ENCODE measurements at regions not wholly inside any gene's neighbourhood (a gene's known extent, or its start where the extent isn't known, plus 50 kb on each side); places are given as distances from the start of the nearest gene placed in this dataset.

DNA sequence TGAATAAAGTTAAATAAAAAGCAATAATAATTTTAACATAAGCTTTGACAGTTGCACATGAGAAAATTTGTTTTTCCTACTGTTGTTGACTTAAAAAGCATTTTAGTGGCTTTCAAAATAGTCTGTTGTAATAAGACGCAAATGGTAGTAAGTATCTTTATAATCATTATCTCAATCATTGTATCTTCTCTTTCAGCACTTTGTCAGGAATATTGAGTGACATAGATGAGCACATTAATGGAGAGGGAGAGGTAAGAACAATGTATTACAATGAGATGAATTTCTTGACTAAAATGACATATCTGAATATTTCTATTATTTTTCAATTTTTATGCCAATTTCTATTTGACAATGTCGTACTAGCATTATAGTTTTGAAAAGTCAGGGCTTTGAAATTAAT is 193.9 kb upstream of the MRPS30 start:
- TF ChIP-seq, protein P1, sequence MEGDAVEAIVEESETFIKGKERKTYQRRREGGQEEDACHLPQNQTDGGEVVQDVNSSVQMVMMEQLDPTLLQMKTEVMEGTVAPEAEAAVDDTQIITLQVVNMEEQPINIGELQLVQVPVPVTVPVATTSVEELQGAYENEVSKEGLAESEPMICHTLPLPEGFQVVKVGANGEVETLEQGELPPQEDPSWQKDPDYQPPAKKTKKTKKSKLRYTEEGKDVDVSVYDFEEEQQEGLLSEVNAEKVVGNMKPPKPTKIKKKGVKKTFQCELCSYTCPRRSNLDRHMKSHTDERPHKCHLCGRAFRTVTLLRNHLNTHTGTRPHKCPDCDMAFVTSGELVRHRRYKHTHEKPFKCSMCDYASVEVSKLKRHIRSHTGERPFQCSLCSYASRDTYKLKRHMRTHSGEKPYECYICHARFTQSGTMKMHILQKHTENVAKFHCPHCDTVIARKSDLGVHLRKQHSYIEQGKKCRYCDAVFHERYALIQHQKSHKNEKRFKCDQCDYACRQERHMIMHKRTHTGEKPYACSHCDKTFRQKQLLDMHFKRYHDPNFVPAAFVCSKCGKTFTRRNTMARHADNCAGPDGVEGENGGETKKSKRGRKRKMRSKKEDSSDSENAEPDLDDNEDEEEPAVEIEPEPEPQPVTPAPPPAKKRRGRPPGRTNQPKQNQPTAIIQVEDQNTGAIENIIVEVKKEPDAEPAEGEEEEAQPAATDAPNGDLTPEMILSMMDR (IDR thresholded peaks at IDR 0.05) = no peak
- TF ChIP-seq POLR2A (IDR thresholded peaks at IDR 0.05) (no peak), EP300 (IDR thresholded peaks at IDR 0.05; ENCODE audit: low read depth) (no peak)
